GM18517 (cell line): ENCODE measurements at regions not wholly inside any gene's neighbourhood (a gene's known extent, or its start where the extent isn't known, plus 50 kb on each side); places are given as distances from the start of the nearest gene placed in this dataset.
"Not testable (repeated sequence)": the region's sequence is repeated elsewhere in the genome, so short reads cannot be mapped to it uniquely, and the experiment has no call there.

ENCODE experiments used
- ATAC-seq: cut with Tn5 transposase; IDR thresholded peaks from one replicate; pipeline ENCODE4 v1.9.1; 2021; ENCODE audit warnings: mild to moderate bottlenecking, moderate library complexity; ENCODE audit not compliant: unreplicated experiment

DNA sequence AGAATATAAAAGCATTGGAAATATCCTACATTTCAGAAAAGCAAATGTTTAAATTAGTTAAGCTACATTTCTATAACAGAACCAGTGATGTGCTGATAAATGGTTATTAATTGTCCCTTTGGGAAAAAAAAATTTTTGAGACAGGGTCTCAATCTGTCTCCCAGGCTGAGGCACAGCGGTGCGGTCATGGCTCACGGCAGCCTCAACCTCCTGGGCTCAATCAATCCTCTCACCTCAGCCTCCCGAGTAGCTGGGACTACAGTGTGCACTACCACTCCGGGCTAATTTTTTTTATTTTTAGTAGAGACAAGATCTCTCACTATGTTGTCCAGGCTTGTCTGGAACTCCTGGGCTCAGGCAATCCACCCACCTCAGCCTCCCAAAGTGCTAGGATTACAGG is 194.8 kb upstream of the SALL3 start:
- ATAC-seq, result no peak

DNA sequence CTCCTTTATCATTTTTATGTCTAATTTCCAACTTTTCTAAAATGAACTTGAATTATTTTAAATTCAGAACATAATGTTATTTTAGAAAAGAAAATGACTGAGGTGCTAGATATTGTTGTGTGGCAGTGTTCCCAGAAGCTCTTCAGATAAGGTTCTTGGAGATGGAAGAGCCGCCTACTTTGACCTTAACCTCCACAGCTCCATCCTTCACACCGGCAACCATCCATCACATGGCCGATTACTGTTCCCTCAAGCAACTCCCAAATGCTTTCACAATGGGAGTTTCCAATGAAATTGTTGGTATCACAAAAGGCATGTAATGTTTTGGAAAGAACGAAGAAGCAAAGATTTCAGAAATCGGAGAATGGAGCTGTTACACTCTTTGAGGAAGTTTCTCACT is 193.9 kb upstream of the SALL3 start:
- ATAC-seq, result no peak

DNA sequence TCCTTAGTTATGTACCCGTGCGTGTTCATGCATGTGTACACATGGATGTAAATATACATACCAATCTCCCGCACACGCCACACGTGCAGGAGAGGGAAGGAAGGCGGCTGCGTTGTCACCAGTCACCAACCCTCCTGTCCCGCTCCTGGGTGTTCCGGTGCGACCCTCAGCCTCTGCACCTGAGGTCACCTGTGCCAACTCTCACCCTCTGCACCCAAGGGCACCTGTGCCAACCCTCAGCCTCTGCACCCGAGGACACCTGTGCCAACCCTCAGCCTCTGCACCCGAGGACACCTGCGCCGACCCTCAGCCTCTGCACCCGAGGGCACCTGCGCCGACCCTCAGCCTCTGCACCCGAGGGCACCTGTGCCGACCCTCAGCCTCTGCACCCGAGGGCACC is 192.8 kb upstream of the SALL3 start:
- ATAC-seq, result no peak

DNA sequence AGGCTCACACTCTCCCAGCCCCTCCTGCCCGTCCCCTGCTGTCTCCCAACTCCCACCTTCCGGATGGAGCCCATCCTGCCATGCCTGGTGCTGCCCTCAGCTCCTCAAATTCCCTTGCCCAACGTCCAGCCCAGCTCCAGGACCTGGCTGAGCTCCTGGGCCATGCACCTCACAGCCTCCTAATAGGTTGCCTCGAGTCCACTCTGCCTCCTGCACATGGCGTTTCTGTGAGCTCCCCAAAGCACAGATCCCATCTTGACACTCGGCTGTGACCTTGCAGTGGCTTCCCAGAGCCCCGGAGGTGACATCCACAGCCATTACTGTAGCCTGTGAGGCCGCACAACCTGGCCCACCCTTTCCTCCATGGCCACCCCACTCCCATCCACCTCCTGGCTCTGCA is 191.9 kb upstream of the SALL3 start:
- ATAC-seq, result no peak

DNA sequence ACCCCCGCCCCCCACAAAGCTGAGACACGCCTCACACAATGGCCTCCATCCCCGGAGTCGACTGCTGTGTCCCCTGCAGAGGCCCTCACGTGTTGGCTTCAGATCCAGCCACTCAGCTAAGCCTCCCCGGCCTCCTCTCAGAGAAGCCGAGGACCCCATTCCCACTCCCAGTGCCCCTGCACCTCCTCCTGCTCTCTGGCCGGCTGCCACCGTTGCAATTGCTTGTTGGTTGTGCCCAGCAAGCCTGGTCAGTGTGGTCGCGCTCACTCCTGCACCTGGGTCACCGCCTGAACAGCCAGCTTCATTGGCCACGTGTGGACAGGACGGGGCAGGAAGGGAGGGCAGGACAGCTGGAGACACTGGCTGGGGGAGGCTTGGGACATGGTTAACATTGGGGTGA is 191.5 kb upstream of the SALL3 start:
- no peak for ATAC-seq

DNA sequence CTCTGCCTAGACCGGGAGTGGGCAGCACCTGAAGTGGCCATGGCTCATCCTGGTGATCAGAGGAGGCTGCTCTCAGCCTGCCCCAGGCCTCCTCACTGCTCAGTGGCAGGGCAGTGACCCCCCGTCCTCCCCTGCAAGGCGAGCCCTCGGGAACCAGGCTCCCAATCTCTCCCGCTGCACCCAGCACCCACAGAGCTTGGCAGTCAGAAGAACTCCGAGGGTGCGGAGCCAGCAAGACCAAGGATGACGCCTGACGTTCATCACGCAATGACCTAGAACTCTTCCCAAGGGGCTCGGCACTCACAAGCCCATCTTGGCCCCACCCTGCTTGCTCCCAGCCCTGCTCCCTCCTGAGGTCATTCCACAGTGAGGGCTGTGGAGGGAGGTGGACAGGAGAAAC is 189.8 kb upstream of the SALL3 start:
- ATAC-seq, result no peak

DNA sequence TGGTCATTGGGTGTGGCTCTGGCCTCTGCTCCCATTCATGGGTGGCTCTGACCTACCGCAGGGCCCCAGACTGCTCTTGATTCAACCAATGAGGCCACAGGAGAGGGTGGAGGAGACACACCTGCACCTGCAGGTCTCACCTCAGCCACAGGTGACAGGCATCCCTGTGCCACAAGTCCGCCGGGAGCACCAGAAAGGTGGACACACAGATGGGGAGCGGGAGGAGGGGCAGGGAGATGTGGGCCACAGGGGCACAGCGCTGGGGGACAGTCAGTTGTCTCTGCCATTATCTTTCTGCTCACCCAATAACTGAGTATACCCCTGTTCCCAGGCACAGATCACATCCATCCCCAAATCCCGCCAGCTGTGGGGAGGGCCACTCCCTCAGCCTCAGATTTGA is 189.1 kb upstream of the SALL3 start:
- no peak for ATAC-seq

DNA sequence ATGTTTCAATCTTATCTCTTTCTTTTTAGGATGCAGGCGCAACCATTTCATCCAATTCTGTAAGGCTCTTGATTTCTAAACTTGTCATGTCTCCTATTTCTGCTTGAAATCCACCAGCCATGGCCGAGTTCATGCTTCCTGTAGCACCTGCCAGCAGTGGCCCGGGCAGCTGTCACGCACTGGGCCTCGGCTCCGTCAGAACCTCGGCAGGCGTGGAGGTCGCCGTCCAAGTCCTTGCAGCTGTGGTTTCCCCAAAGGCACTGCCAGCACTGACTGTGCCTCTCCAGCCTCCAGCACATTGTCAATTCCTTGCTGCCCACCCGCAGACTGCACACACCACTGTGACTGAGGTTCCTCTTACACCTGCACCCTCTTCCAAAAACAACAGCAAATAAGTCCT is 188.7 kb upstream of the SALL3 start:
- no peak for ATAC-seq

DNA sequence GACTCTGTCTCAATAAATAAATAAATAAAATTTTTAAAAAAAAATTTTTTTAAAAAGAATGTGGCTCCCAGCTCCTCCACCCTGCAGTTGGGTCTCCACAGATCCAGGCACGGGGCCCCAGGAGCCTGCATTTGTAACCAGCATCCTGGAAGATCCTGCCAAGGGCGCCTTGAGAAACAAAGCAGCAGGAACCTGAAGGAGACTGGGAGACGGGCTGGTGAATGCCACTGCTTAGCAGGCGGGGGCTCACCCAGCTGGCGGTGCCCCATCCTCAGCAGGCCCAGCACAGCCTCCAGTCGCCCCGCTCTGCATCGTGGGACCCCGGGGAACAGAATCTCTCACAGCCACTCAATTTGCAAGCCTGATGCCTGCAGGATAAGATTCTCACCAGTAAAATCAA is 187.5 kb upstream of the SALL3 start:
- ATAC-seq, result no peak

DNA sequence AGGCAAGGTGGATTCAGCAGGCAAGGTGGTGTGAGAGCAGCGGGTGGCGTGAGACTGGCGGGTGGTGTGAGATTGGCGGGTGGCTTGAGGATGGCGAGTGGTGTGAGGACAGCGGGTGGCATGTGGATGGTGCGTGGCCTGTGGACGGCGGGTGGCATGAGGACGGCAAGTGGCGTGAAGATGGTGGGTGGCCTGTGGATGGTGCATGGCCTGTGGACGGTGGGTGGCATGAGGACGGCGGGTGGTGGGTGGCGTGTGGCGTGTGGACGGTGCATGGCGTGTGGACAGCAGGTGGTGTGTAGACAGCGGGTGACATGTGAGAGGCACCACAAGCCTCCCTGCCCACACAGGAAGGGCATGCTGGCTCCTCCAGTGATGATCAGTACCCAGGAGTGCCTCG is 186.9 kb upstream of the SALL3 start:
- ATAC-seq, result no peak

DNA sequence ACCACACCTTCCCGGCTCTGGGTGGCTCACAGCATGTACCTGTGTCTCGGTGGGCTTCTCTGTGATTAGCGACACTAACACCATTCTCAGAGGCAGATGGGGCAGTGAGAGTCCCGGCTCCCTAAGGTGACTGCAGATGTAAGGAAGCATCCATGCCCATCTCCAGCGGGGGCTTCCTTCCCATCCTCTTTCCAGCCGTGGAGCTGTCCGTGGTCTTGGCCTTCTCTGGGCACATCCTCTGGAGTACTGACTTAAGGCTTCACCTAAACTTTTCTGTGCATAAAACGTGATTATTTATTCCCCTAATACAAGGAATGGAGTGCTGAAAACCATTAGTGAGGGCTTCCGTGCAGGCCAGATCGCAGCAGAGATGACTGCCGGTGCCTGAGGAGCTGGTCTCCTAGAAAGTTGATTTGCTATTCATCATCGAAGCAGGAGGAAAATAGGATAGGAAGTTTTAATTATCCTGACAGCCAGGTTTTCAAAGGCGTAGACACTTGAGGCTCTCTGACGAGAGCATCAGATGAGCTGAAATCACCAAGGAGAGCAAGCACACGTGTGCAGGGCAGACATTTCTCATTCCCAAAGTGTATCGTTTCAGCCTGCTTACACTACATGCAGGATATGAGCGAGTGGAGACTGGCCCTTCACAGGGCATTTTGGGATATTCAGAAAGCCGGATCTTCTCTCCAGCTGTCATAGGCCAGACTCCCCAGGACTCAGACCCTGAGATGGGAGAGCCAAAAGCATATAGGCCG is 186.1 kb upstream of the SALL3 start:
- ATAC-seq, result no peak

DNA sequence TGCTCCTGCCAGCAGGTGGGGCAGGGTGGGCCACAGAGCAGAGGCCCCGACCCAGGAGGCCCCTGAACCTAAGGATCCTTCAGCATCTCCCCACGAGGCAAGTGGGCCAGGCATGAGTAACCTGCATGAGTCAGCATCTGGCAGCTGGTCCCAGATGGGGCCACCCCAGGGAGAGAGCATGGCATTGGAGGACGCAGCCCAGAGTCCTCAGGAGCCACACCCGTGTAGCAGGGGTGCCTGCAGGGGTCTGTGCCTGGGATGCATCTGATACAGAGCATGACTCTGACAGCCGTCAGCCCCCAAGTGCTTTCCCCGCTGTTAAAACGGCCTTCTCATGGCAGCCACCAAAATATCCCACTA is 185.6 kb upstream of the SALL3 start:
- no peak for ATAC-seq

DNA sequence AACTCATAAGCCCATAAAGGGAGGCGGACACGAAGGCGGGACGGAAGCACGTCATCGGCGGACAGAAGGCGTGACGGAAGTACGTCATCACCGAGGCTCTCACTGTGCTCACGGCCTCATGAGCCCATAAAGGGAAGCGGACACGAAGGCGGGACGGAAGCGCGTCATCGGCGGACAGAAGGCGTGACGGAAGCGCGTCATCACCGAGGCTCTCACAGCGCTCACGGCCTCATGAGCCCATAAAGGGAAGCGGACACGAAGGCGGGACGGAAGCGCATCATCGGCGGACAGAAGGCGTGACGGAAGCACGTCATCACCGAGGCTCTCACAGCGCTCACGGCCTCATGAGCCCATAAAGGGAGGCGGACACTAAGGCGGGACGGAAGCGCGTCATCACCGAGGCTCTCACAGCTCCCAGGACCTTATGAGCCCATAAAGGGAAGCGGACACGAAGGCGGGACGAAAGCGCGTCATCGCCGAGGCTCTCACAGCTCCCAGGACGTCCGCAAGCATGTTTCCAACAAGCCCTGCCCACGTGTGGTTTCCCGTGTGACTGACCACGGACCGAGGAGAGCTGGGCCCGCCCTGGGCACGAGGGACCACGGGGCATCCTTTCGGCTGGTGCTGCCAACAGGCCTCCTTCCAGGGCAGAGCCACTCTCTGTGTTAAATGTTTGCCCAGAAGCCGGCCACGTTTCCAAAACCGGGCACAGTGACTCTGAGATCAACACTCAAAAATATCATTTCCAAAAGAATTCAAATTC is 182.7 kb upstream of the SALL3 start:
- ATAC-seq, result no peak

DNA sequence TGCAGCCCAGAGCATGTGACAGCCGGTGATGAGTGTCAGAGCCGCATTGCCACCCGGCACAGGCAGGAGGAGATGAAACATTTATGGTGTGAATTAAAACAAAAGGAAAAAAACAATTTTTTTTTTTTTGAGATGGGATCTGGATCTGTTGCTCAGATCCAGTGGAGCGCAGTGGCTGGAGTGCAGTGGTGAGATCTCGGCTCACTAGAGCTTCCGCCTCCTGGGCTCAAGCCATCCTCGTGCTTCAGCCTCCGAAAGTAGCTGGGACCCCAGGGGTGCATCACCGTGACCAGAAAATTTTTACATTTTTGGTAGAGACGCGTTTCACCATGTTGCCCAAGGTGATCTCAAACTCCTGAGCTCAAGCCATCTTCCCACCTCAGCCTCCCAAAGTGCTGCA is 182.1 kb upstream of the SALL3 start:
- no peak for ATAC-seq

DNA sequence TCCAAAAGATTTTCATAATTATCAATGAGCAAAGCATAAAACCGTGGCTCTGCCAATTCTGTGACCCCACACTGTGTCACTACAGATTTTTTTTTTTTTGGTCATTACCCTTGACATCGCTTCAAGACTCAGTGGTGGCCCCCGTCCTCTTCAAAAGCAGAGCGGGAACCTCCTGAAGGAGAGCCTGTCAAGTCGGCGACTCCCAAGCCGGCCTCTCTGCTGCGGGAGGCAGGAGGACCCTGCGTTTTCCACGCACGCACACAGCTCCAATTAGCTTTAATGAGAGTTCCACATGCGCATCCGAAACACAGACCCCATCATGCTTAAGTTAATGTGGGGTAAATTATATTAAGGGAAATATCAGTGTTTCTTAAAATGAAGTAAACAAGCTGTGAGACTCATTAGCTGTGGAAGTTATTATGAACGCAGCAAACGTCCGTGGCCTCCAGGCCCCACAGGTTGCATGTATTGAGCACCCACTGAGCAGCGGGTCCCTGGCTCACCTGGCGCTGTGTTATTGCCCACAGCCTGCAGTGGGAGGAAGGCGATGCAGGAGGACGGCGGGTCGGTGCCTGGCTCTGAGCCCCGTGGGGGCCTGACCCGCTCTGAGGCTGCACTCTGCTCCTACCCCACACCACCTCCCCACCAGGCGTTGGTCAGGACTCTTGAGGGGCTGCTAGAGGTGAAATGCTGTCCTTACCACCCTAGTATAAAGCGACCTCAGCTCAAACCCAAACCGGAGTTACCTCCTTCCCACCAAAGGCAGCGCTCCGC is 181.0 kb upstream of the SALL3 start:
- no peak for ATAC-seq

DNA sequence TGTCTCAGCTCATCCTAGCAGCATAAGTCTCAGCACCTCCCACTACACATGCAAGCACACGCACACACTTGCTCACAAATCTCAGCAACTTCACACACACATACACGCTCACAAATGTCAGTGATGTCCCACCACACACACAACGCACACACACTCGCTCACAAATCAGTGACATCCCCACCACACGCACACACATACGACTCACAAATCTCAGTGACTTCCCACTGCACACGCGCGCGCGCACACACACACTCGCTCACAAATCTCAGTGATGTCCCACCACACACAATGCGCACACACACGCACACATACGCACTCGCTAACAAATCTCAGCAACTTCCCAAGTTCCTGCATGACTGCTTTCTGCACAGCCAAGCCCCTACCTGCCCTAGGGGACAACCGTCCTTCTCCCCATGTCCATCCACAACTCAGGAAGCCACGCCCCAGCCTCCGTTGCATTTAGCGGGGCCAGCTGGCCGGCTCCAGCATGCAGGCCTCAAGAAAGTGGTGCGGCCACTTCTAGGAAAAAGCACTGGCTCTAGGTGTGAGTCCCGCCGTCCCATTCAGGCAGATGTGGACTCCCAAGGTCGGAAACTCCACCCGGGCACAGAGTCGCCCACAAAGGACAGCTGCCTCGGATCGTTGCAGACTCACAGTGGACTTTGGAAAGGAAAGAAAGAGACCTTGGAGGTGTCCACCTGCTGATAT is 180.1 kb upstream of the SALL3 start:
- no peak for ATAC-seq

DNA sequence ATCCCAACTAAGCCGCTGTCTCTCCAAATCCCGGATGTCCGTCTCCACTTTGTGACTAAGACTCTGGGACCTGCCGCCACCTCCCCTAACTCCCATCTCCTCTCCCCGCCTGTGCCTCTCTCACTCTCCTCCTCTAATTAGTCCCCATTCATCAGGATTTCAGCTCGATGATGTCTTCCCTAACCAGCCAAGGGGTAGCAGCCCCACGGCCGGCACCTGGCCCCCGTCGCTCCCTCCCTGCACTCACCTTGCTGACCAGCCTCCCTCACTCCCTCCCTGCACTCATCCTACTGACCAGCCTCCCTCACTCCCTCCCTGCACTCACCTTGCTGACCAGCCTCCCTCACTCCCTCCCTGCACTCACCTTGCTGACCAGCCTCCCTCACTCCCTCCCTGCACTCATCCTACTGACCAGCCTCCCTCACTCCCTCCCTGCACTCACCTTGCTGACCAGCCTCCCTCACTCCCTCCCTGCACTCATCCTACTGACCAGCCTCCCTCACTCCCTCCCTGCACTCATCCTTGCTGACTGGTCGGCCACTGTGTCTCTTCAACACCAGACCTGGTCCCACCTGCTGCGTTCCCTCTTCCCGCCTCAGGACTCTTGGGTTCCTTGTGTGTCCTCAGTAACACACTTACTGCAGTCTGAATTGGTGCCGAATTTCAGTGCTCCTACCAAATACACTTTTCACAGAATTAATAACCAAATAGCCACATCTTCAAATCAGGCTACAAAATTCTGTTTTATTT is 179.3 kb upstream of the SALL3 start:
- not testable (repeated sequence) for ATAC-seq

DNA sequence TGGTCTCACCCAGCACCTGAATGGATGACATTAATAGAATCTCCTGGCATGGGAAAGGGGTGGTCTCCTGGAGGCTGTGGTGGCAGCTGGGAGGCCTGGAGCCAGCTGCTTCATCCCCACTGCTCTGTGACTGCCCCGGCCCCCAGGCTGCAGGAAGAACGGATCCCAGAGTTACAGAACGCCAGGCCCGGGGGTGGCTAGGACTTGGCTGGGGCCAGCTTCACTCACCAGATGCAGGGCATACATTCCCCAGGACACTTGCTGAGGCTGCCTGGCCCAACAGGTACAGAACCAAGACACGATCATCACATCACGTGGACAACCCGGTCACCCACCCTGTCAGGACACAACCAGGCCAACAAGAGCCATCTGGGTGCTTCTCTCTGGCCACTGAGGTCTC is 178.6 kb upstream of the SALL3 start:
- no peak for ATAC-seq

DNA sequence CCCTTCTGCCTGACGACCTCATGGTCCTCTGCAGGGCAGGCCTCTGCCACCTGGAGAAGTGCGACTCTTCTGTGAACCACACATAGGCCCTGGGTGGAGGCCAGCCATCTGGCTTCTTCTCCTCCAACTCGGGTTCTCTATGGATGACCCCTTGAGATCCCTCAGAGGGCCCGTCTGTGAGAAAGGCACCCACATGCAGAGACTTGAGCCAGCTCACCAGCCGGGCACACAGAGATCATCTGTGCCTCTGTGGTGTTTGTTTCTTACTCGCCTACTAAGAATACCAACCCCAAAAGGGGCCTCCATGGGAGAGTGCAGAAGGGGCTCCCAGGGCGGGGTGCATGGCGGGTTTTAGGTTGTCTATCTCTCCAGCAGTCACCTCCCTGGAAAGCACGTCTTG is 176.5 kb upstream of the SALL3 start:
- ATAC-seq, result no peak

DNA sequence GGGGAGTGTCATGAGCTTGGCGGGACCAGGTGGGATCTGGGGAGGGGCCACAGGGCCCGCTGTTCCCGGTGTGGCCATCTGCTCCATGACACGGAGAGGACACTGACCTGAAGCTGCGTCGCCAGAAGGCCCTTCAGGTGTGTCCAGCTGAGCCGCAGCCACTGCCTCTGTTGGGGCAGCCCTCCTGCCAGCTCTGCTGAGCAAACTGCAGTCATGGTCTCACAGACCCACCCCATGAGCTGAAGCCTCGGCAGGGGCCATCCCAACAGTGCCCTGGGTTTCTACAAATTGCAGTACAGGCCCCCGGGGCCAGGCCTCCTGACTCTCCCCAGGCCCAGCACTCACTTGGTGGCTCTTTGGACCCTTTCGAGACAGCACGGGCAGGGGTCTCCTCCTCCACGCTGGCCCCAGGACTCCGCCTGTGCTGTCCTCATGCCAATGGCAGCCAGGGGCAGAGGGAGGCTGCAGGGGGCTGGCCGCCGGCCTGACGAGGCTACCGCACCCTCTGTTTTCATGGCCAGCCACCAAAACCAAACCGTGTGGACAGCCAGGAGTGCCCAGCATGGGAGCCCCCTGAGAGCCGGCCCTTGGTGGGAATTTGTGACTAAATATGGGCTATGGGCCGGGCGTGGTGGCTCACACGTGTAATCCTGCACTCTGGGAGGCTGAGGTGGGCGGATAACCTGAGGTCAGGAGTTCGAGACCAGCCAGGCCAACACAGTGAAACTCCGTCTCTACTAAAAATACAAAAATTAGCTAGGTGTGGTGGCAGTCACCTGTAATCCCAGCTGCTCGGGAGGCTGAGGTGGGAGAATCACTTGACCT is 175.2 kb upstream of the SALL3 start:
- no peak for ATAC-seq
